ENCODE measurements at regions not wholly inside any gene's neighbourhood (a gene's known extent, or its start where the extent isn't known, plus 50 kb on each side); places are given as distances from the start of the nearest gene placed in this dataset.

DNA sequence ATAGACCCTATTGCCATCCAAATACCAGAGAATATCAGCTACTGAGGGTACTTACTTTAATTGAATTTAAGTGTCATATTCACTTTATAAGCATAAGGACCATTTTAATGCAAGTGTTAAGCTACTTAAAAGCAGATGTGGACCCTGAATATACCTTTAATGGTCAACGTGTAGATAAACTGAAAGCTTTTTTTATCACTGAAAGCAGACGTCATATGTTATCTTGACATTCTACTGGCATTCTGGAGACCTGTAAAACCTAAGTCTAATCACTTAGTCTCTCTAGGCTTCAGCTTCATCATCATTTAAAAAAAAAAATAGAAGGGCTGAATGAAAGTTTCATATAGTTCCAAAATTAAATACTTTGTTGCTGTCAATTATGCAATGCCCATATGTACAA lies 116.5 kb downstream of the ELAPOR2 start:
- Histone ChIP-seq H2AFZ (ENCODE audit: low read depth, low read length) (no peak overlapping the region), H3K4me2 (ENCODE audit: insufficient read depth, low read length) (no peak overlapping the region), H3K36me3 (ENCODE audit: control insufficient read depth in 2 of 2, extremely low read depth in 1 of 2, insufficient read depth in 2 of 2, low read length in 2 of 2) (peaks cover 0 to under 1% of the 10 kb centered on the region in 2 experiments), H3K9me3 (replicated peaks; ENCODE audit: control insufficient read depth, insufficient read depth, low read length) (no peaks in the 10 kb centered on the region), H3K79me2 (ENCODE audit: control insufficient read depth, insufficient read depth, low read length) (no peaks in the 10 kb centered on the region), H4K20me1 (replicated peaks; ENCODE audit: control insufficient read depth, extremely low read depth, insufficient read depth, low read length) (no peaks in the 10 kb centered on the region), H3K27me3 (ENCODE audit: control insufficient read depth in 2 of 2, insufficient read depth in 2 of 2, low read length in 2 of 2) (no peaks in the 10 kb centered on the region), H3K9ac (replicated peaks; ENCODE audit: extremely low read depth, insufficient read depth, low read length) (no peak overlapping the region), H3K27ac (ENCODE audit: insufficient read depth, low read depth, low read length) (no peak overlapping the region), H3K4me1 (ENCODE audit: control insufficient read depth, extremely low read depth, insufficient read depth, low read length) (no peaks in the 10 kb centered on the region), H3K9me1 (replicated peaks; ENCODE audit: control insufficient read depth, extremely low read depth, insufficient read depth, low read length) (no peaks in the 10 kb centered on the region), H3K4me3 (replicated peaks in 1 of 3; ENCODE audit: insufficient read depth in 1 of 3, low read depth in 1 of 3, low read length in 3 of 3) (no peak overlapping the region)
- ChIA-PET CTCF (interaction anchor here (1.4 to 6.0 kb wide), 4 partner anchors 16 to 206 kb away, joined by 3 to 56 read pairs (median 7); partner anchors contain the start of gene ELAPOR2), POLR2A (no interaction called here)
- FAIRE-seq, result no peak
- no peak for DNase-seq (ENCODE audit: low read depth, low spot score)
- BruUV-seq (replicated peaks), result no TSS peak
- intact Hi-C loops (cut with micrococcal nuclease), result no loop called here
- dilution Hi-C loops (cut with MboI; ENCODE audit: extremely low pct_ligation_motif_present, low sequenced_read_pairs), result no loop called here
- TF ChIP-seq GATA2 (IDR thresholded peaks at IDR 0.05; ENCODE audit: insufficient read depth, insufficient read length, low read depth, low read length), result no peak
- TF ChIP-seq JUN (IDR thresholded peaks at IDR 0.05; ENCODE audit: borderline replicate concordance, insufficient read depth, insufficient read length, low read depth), result no peak
- TF ChIP-seq, protein P1, sequence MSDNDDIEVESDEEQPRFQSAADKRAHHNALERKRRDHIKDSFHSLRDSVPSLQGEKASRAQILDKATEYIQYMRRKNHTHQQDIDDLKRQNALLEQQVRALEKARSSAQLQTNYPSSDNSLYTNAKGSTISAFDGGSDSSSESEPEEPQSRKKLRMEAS (IDR thresholded peaks at IDR 0.05; ENCODE audit: insufficient read depth, insufficient read length), result no peak
- TF ChIP-seq POLR2AphosphoS5 (IDR thresholded peaks at IDR 0.05; ENCODE audit: insufficient read depth, low read depth, low read length), result no peak
- TF ChIP-seq FOS (IDR thresholded peaks at IDR 0.05; ENCODE audit: borderline replicate concordance, insufficient read depth, low read length), result no peak
- no peak for TF ChIP-seq EZH2 (IDR thresholded peaks at IDR 0.05; ENCODE audit: borderline replicate concordance, low read depth, low read length, severe bottlenecking)
- TF ChIP-seq POLR2A (IDR thresholded peaks at IDR 0.05; ENCODE audit: low read depth, low read length), result no peak
- TF ChIP-seq, protein P2, sequence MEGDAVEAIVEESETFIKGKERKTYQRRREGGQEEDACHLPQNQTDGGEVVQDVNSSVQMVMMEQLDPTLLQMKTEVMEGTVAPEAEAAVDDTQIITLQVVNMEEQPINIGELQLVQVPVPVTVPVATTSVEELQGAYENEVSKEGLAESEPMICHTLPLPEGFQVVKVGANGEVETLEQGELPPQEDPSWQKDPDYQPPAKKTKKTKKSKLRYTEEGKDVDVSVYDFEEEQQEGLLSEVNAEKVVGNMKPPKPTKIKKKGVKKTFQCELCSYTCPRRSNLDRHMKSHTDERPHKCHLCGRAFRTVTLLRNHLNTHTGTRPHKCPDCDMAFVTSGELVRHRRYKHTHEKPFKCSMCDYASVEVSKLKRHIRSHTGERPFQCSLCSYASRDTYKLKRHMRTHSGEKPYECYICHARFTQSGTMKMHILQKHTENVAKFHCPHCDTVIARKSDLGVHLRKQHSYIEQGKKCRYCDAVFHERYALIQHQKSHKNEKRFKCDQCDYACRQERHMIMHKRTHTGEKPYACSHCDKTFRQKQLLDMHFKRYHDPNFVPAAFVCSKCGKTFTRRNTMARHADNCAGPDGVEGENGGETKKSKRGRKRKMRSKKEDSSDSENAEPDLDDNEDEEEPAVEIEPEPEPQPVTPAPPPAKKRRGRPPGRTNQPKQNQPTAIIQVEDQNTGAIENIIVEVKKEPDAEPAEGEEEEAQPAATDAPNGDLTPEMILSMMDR (IDR thresholded peaks at IDR 0.05; ENCODE audit: extremely low read depth in 1 of 2, insufficient read depth in 1 of 2, low read depth in 1 of 2, low read length in 2 of 2), result no peak
- TF ChIP-seq MYC (IDR thresholded peaks at IDR 0.05; ENCODE audit: low read depth, low read length), result no peak

All from endothelial cell of umbilical vein (primary cell).